HG02973 (cell line): ENCODE measurements at regions not wholly inside any gene's neighbourhood (a gene's known extent, or its start where the extent isn't known, plus 50 kb on each side); places are given as distances from the start of the nearest gene placed in this dataset.

Source experiments
- ATAC-seq: cut with Tn5 transposase; IDR thresholded peaks from one replicate; pipeline ENCODE4 v1.9.1; 2021; ENCODE audit warnings: moderate library complexity; ENCODE audit not compliant: unreplicated experiment

- no peak for ATAC-seq
Observed at GRCh38 chr22:47439643-47440265, 677.3 kb downstream of the TBC1D22A start.

GRCh38 chr22:47437636-47438035 is 675.2 kb downstream of the TBC1D22A start:
- no peak for ATAC-seq

- ATAC-seq, result no peak
Observed at GRCh38 chr22:47437110-47437509, 674.7 kb downstream of the TBC1D22A start.

GRCh38 chr22:47435826-47436225 is 673.4 kb downstream of the TBC1D22A start:
- ATAC-seq, result no peak

GRCh38 chr22:47435204-47435487 is 672.7 kb downstream of the TBC1D22A start:
- ATAC-seq, result no peak

- no peak for ATAC-seq
Observed at GRCh38 chr22:47434336-47435203, 672.1 kb downstream of the TBC1D22A start.

GRCh38 chr22:47433627-47434026 is 671.2 kb downstream of the TBC1D22A start:
- no peak for ATAC-seq

- no peak for ATAC-seq
Observed at GRCh38 chr22:47432683-47433082, 670.2 kb downstream of the TBC1D22A start.

GRCh38 chr22:47423861-47424820 is 661.7 kb downstream of the TBC1D22A start:
- ATAC-seq, result no peak

- ATAC-seq, result no peak
Observed at GRCh38 chr22:47423266-47423665, 660.8 kb downstream of the TBC1D22A start.

GRCh38 chr22:47422736-47423135 is 660.3 kb downstream of the TBC1D22A start:
- no peak for ATAC-seq

GRCh38 chr22:47421846-47422245 is 659.4 kb downstream of the TBC1D22A start:
- no peak for ATAC-seq

GRCh38 chr22:47420211-47420610 is 657.8 kb downstream of the TBC1D22A start:
- no peak for ATAC-seq

GRCh38 chr22:47419239-47419638 is 656.8 kb downstream of the TBC1D22A start:
- no peak for ATAC-seq

- no peak for ATAC-seq
Observed at GRCh38 chr22:47417699-47418098, 655.2 kb downstream of the TBC1D22A start.

- no peak for ATAC-seq
Observed at GRCh38 chr22:47411006-47411405, 648.6 kb downstream of the TBC1D22A start.

- no peak for ATAC-seq
Observed at GRCh38 chr22:47409539-47410275, 647.3 kb downstream of the TBC1D22A start.

GRCh38 chr22:47408409-47408808 is 646.0 kb downstream of the TBC1D22A start:
- ATAC-seq, result no peak

- ATAC-seq, result no peak
Observed at GRCh38 chr22:47407461-47408025, 645.1 kb downstream of the TBC1D22A start.

- ATAC-seq, result no peak
Observed at GRCh38 chr22:47406896-47407295, 644.4 kb downstream of the TBC1D22A start.
